ENCODE measurements at regions not wholly inside any gene's neighbourhood (a gene's known extent, or its start where the extent isn't known, plus 50 kb on each side); places are given as distances from the start of the nearest gene placed in this dataset.

DNA sequence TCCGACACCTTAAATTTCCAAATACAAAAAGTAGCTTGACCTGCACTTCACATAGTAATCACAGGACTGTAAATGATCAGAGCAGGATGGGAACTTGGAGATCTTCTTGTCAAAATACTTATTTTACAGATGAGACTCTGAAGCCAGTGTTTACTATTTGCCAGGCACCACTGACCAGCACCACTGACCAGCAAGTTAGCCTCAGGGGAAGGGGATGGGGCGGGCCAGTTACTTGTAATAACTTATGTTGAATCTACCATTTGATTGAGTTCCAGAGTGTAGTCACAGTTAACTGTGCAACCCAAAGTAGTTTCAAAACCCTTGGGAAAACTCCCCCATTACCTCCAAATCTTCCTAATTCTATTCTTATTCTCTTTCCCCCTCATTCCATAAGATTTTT, 278.4 kb downstream of the PCNX1 start:
- Mint-ChIP-seq H3K27ac (no peak overlapping the region), H3K9me3 (peaks cover 4% of the 10 kb centered on the region), H3K36me3 (no peaks in the 10 kb centered on the region), H3K4me3 (no peak overlapping the region), H3K27me3 (peaks cover 6% of the 10 kb centered on the region), H3K4me1 (ENCODE audit: unreplicated experiment) (no peaks in the 10 kb centered on the region)
- no peak for DNase-seq (ENCODE audit: extremely low spot score, unreplicated experiment)
- TF ChIP-seq, protein P1, sequence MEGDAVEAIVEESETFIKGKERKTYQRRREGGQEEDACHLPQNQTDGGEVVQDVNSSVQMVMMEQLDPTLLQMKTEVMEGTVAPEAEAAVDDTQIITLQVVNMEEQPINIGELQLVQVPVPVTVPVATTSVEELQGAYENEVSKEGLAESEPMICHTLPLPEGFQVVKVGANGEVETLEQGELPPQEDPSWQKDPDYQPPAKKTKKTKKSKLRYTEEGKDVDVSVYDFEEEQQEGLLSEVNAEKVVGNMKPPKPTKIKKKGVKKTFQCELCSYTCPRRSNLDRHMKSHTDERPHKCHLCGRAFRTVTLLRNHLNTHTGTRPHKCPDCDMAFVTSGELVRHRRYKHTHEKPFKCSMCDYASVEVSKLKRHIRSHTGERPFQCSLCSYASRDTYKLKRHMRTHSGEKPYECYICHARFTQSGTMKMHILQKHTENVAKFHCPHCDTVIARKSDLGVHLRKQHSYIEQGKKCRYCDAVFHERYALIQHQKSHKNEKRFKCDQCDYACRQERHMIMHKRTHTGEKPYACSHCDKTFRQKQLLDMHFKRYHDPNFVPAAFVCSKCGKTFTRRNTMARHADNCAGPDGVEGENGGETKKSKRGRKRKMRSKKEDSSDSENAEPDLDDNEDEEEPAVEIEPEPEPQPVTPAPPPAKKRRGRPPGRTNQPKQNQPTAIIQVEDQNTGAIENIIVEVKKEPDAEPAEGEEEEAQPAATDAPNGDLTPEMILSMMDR (conservative IDR thresholded peaks at IDR 0.05), result no peak

DNA sequence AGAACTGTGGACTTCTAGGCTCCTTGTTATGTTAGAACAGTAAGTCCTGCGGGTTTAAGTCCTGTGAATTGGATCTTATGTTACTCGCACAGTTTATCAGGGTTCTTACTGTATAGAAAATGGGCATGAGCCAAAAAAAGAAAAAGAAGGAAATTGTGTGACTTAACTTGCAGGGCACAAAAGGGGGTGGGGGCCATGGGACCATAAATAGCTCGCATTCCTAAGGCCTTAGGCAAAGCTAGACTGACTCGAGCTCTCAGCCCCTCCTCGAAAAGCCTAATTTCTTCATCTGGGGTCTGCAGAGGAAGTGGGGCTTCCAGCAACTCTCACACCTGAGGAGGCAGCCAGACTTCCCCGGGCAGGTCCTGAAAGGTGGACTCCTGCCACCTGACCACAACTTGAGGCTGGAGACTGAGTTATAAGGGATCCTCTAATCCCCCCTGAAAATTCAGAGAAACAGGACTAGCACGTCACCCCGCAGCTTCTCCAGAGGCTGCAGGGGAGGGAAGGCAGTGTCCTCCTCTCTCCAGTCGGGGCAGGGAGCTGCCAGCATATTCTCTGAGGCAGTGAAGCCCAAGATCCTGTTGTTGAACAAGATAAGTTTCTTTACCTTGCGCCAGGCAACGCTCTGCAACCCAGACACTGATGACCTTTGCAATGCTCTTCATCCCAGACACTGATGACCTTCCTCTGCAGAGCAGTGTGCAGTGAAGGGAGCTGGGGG, 280.5 kb downstream of the PCNX1 start:
- peak overlapping the region; percentile 18 for H3K27ac Mint-ChIP-seq
- TF ChIP-seq, protein P1 (conservative IDR thresholded peaks at IDR 0.05), result no peak
- H3K9me3 Mint-ChIP-seq, result peaks cover 4% of the 10 kb centered on the region
- DNase-seq (ENCODE audit: extremely low spot score, unreplicated experiment), result no peak
- peaks cover 12% of the 10 kb centered on the region for H3K27me3 Mint-ChIP-seq
- no peaks in the 10 kb centered on the region for H3K4me1 Mint-ChIP-seq (ENCODE audit: unreplicated experiment)
- no peak overlapping the region for H3K4me3 Mint-ChIP-seq
- H3K36me3 Mint-ChIP-seq, result no peaks in the 10 kb centered on the region

DNA sequence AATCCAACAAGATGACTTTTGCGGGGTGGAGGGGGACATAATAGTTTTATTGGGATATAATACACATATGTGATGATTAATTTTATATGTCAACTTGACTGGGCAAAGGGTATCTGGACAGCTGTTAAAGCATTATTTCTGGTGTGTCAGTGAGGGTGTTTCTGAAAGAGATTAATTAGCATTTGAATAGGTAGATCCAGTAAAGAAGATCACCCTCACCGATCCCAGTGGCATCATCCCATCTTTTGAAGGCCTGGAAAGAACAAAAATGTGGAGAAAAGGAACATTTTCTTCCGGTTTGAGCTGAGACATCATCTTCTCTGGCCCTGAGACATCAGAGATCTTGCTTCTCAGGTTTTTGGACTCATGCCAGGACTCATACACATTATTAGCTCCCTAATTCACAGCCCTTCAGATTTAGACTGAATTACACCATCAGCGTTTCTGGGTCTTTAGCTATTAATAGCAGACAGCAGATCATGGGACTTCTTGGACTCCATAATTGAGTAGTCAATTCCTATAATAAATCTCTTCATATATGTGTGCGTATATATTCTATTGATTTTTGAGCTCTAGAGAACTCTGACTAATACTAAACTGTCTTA, 283.6 kb downstream of the PCNX1 start:
- Mint-ChIP-seq H3K27me3 (peaks cover 12% of the 10 kb centered on the region), H3K36me3 (no peaks in the 10 kb centered on the region), H3K4me3 (no peak overlapping the region), H3K4me1 (ENCODE audit: unreplicated experiment) (no peaks in the 10 kb centered on the region), H3K9me3 (peaks cover 4% of the 10 kb centered on the region), H3K27ac (no peak overlapping the region)
- DNase-seq (ENCODE audit: extremely low spot score, unreplicated experiment), result no peak
- TF ChIP-seq, protein P1 (conservative IDR thresholded peaks at IDR 0.05), result no peak

DNA sequence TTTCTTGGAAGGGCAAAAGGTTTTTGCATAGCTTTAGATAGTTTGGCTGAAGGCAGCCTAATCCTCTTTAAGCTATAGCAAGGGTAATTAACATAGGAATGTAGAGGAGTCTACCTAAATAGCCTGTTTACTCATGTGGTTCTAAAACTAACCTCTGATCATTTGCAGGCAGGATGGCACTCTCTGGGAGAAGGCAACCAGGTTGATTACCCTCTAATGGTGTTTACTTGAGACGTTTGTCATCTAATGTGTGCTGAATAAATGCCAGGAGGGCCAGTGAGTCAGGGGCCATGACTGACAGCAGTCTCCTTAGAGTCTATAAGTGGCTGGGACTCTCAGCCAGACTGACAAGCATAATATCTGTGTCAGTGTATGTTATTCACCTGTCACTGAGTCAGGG, 286.4 kb downstream of the PCNX1 start:
- no peak overlapping the region for H3K27ac Mint-ChIP-seq
- DNase-seq (ENCODE audit: extremely low spot score, unreplicated experiment), result no peak
- no peak overlapping the region for H3K4me3 Mint-ChIP-seq
- no peaks in the 10 kb centered on the region for H3K9me3 Mint-ChIP-seq
- H3K27me3 Mint-ChIP-seq, result peaks cover 11% of the 10 kb centered on the region
- H3K36me3 Mint-ChIP-seq, result no peaks in the 10 kb centered on the region
- TF ChIP-seq, protein P1 (conservative IDR thresholded peaks at IDR 0.05), result no peak
- no peaks in the 10 kb centered on the region for H3K4me1 Mint-ChIP-seq (ENCODE audit: unreplicated experiment)

DNA sequence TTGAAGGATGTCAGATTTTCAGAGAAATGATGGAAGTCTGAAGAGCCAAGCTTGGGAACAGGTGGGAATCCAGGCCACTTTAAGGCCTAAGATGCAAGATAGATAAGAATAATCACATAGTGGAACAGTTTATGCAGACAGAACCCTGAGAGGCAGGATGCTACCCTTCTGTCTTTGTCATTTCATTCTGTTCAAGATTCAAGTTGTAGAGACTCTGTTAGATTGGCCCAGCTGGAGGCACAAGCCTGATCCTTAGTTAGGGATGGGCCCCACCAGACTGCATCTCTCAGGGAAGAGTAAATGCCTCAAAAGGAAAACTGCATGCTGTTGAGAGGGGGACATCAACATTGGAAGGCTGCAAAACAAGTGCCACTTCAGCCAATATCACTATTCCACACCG, 287.0 kb downstream of the PCNX1 start:
- DNase-seq (ENCODE audit: extremely low spot score, unreplicated experiment), result no peak
- Mint-ChIP-seq H3K36me3 (no peaks in the 10 kb centered on the region), H3K27me3 (peaks cover 11% of the 10 kb centered on the region), H3K9me3 (no peaks in the 10 kb centered on the region), H3K27ac (no peak overlapping the region), H3K4me1 (ENCODE audit: unreplicated experiment) (no peaks in the 10 kb centered on the region), H3K4me3 (no peak overlapping the region)
- TF ChIP-seq, protein P1 (conservative IDR thresholded peaks at IDR 0.05), result no peak

All from type B pancreatic cell (in vitro differentiated cells).